CD4-positive, alpha-beta T cell treated with Interleukin-6 for 4 hours (primary cell): ENCODE measurements at regions not wholly inside any gene's neighbourhood (a gene's known extent, or its start where the extent isn't known, plus 50 kb on each side); places are given as distances from the start of the nearest gene placed in this dataset.

Experiments
- DNase-seq: peaks from one replicate; pipeline ENCODE4 v3.0.0-alpha.2; 2020; ENCODE audit warnings: mixed read lengths

DNA sequence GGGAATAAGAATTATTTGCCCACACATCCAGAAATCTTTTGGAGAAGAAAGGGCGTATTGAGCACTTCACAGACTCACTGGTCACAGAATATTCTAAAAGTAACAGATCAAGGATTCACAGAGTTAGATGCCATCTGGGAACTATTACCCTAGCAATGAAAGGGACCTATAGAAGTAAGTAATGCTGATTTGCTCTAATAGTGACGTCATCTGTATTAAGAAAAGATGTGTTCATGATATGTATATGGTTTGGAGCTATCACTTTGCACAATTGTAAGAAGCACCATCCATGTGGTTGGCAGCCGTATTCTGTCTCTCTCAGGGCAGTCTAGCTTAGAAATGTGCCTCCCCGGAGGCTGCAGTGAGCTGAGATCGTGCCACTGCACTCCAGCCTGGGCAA, 52.8 kb upstream of the SV2C start:
- no peak for DNase-seq

DNA sequence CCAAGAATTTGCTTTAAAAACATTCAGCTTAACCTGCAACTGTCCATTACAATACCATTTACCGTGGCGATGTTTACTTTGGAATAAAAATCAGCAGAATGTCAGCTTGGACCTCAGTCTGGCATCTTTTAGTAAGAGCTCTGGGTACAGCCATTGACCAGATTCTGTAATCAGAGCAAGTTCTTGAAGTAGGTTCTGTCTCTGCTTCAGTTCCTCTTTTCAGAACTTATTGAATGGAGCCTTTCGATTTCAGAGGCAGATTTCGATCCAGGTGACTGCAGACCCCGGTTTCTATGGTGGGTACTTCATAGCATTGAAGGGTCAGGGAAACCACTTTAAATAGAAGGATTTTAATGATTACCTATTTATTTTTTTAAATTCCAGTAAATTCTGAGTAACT, 53.4 kb upstream of the SV2C start:
- no peak for DNase-seq

DNA sequence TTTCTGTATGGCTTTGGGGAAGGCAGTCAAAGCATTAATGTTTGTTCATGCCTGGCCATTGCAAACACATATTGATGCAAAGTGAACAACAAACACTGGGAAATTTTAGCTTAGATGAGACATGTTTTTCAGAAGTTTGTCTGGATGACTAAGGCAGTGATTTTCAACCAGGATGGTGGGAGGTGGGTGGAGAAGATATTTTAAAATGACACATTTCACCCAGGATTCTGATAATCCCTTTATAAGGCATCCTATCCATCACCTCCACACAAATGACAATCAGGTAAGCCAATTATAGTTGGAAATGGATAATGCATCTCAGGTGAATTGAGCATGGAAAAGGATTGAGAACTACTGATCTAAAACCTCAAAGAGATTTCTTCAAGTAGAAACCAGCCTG, 57.4 kb upstream of the SV2C start:
- DNase-seq = no peak

DNA sequence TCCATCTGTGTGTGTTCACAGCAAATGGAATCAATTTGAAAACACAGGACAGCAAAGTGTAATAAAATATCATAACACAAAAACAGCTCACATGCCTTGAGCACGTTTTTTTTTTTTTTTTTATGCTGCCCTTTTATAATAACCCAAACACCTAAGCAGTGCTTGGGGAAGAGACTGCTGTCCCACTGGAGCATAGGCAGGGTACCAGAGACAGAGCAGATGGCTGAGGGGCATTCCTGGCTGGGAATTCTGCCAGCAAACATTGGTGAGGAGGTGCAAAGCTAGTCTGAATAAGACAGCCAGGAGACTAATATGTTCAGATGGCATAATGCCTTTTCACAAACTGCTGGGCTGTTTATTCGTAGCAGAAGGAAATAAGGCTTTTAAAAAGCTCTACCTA, 58.1 kb upstream of the SV2C start:
- no peak for DNase-seq

DNA sequence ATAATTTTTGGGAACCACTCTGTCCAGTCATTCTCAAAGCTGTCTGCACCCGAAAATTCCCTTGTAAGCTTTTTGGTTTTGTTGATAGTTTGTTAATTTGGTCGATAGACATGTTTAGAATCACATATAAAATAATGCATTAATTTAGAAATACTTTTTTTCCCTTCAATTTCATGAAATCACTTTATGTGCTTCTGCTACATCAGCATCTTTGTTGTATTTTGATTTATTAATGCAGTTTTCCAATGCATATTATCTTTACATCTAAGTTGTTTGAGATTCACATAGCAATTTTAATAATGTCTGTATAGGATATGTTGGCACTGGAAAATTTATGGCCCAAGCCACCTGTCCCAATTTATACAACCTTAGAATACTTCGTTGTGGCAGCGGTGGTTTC, 60.6 kb upstream of the SV2C start:
- DNase-seq = no peak

DNA sequence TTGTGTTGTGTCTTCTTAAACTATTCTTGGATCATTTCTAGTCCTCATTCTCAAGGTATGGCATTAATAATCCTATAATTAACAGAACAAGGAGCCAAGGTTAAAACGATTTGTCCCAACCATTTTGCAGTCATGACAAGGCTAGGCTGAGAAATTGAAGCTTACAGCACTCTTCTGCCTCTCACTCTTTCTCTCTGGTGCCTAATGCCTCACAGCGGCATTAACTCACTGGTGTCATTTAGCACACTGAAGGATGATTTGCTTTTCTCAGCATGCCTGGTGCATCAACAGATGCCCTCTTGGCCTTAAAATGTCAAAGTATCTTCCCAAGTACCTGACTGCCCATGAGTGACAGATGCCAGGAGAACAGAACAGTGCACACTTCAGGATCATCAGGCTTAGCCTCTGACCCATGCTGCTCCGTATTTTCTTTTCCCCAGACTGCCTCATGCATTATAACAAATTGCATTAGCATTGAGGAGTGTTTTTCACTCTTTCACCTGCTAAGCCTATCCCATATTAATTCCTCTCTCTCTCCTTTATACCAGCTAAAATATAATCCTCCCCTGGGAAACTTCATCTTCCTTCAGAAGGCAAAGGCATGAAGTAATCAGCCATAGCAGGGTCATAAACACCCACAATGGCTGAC, 61.1 kb upstream of the SV2C start:
- DNase-seq = no peak

DNA sequence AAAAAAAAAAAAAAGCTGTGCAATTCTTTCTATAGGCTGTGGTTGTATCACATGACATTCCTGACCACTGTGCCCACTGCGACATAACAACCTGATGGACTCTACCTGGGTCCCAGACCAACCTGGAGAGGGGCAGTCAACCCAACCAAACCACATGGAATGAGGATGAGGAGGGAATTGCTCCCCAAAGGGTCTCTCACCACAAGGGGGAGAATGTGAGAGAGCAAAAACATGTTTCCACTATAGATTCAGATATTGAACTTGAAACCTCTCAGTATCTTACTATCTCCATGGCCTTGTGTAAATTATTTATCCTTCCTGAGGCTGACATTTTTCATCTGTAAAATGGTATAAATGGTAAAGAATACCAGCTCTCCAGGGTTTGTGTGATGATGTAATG, 66.9 kb upstream of the SV2C start:
- no peak for DNase-seq

DNA sequence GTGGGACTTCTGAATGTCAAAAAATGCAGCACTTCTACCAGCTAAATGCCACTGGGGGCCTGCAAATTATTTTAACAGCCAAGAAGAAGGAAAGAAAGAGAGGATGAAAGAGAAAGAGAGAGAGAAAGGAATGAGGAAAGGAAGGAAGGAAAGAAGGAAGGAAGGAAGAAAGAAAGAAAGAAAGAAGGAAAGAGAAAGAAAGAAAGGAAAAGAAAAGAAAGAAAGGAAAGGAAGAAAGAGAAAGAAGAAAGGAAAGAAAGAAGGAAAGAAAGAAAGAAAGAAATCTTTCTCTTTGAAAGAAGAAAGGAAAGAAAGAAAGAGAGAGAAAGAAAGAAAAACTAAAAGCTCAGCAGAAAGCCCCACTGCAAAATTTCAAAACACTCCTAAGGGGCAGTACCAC, 69.2 kb upstream of the SV2C start:
- DNase-seq = no peak

DNA sequence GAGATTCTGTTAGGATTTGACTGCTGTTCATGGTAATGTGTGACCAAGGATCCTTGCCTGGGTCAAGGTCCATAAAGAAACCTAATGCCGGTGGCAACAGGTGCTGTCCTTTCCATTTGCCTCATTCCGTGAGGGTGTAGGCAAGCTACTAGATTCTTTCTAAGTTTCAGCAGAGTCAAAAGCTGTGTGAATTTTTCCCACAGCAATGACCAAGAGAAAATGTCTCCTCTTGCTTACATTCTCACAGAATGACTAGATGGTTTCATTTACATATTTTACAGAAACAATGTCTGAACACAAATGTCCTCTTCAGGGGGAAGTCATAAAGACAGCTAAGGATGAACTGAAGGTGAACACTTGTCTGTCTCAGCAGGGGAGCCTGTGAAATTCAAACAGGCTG, 75.3 kb upstream of the SV2C start:
- DNase-seq = no peak

DNA sequence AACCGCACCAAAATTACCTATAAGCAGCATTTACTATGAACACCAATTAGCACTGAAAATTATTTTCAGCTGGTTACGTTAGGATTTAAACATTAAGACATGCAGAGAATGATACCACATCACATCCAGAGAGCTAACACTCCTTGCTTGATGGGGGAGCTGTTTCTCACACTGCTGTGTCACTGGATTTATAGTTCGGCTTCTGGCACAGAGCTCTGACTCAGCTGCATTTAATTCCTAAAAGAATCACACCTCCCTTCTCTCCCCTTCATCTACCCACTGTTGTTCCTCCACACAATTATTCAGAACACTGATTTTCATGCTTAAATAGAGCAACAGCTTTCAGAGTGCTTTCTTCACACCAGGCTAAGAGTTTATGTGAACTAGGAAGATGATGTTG, 82.6 kb upstream of the SV2C start:
- DNase-seq = no peak

DNA sequence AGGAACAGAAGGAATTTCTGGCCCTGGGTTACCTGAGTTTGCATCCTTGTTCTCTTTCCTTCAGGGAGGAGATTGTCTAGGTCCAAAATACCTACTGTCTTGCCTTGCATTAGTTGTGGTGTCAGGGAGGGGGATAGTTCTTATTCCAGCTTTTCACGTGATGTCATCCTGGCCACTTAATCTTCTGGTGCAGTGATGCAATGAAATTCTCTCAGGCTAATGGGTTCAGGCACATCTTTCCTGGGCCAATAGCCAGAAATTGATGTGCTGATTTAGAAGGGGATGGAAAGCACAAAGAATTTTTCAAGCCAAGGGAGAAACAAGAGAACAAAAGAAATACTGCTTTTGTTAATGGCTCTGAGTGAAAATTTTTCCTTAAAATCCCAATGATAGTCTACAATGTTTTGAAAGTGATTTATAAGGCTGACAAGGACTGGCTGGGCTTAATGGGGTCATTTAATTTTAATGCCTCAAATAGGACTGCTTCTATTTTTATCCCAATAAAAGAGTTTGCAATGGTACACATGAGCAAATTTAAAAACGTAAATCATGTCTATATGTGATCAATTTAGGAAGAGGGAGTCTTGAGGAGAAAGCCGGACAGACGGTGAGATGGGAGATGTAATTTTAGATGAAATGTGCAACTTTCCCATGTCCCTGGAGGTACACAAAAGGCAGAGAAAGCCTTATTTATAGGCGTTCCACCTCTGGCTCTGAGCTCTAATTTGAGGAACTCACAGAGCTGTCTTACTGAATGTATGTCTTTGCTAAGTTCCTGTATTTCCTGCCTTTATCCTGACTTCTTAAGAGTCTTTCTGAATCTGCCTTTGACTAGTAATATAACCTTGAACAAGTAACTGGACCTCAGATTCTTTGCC, 89.3 kb upstream of the SV2C start:
- DNase-seq = no peak

DNA sequence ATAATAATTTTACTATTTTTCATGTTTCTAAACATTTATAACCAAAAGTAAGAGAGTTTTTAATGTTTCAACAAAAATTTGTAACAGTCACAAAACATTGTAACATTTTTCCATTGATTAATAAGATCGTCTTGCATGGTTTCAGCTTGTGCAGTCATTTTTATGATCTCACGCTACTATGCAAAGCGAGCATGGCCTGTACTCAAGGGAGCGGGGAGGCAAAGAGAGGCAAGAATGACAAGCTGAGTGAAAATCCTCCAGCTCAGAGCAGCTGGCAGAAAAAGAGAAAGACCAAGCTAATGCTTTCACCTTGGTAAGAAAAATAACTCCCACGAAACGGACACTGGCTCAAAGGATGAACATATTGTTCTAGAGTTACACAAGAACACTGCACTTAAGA, 90.0 kb upstream of the SV2C start:
- DNase-seq = no peak

DNA sequence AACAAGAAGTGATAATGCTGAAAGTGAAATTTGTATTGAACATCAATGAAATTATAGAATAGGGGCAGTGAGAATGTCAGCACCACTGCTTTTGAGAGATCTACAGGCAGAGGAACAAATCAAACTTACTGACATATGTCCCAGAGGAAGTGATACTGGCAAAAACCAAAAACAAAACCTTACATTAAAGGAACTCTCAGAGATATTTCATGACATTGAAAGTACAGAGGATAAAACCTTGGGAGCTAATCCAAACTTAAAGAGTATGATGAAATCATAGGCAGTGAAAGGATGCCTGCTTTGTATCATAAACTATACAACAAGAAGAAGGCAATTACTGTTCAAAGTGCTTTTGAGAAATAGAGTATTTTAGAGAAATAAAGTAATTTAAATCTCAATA, 90.4 kb upstream of the SV2C start:
- DNase-seq = no peak

DNA sequence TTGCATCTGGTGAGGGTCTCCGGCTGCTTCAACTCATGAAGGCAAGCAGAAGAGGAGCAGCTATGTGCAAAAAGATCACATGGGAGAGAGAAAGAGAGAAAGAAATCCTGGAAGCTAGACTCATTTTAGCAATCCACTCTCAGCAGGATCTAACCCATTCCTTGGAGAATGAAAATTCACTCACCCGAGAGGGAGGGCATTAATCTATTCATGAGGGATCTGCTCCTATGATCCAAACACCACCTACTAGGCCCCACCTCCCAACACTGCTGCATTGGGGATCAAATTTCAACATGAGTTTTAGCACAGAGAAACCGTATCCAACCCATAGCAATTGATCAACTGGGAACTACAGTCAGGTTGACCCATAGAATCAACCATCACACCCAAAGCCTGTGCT, 98.1 kb upstream of the SV2C start:
- no peak for DNase-seq

DNA sequence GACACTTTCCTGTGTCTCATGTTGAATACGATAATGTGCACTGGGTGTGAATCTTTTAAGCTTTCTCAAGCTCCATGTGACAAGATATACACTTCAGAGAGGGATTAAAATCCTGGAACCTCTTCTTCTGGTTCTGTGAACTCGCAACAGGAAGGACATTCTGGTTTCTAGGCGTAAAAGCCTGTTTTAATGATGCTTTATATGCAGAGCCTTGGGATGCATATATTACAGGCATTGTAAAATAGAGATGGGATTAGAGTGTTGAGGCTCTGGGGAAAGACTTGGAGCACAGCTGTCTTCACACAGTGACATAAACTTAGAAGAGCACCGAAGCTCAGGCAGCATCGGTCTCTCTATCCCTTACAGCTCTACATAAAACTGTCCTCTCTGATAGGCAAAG, 107.7 kb upstream of the SV2C start:
- DNase-seq = no peak

DNA sequence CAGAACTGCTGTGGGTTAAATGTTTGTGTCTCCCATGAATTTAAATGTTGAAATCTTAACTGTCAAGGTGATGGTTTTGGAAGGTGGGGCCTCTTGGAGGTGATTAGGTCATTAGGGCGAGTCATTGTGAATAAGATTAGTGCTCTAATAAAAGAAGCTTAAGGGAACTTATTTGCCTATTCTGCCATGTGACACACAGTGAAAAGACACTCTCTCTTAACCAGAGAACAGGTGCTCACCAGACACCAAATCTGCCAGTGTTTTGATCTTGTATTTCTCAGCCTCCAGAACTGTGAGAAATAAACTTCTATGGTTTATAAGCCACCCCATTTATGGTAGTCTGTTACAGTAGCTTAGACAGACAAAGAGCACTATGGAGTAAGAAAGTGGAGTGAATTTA, 117.9 kb upstream of the SV2C start:
- no peak for DNase-seq

DNA sequence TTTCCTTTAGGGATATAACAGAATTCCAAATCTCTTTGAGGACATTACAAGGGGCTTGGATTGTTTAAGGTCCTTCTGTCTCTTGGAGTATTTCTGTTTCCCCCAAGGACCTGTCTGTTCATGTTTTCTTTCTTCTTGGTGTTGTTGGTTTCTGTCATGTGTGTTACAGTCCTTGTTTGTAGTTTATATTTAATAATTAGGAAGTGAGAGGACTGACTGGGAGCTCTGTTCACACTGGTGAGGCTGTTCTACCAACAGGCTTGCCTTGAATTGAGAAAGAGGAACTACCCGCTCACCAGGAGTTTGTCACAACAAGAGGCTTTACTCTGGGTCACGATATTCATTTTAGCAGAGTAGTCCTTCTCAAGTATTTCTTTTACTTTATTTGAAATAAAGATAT, 119.2 kb upstream of the SV2C start:
- DNase-seq = no peak

DNA sequence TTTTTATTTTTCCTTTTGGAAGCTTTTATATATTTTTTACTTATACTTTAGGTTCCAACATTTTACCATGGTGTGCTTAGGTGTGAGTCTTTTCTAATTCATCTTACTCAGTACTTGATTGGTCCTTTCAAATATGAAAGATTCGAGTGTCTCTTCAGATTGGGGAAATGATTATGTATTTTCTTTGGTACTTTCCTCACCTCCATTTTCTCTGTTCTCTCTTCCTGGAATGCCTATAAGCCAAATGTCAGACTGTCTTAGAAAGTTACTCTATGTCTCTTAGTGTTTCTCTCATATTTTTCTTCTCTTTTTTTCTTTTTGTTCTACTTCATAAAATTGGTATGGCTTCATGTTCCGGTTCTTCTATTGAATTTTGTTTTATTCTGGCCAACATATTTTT, 119.6 kb upstream of the SV2C start:
- DNase-seq = no peak

DNA sequence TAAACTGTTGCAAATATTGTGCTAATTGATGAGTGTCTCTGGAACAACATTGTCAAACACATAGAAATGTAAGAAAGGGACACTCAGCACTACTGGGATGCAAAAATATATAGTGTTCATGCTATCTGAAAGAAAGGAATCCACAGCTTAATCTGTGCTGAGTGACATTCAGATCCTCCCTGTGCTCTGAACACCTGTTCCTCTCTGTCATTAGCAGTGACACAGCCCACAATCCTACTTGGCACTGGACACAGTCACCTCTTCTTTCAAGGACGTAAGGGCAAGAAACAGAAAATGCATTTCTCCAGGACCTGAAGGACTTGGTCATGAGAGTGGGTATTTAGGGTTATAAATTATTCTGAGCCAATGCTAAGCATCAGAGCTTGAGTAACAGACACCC, 121.4 kb upstream of the SV2C start:
- no peak for DNase-seq

DNA sequence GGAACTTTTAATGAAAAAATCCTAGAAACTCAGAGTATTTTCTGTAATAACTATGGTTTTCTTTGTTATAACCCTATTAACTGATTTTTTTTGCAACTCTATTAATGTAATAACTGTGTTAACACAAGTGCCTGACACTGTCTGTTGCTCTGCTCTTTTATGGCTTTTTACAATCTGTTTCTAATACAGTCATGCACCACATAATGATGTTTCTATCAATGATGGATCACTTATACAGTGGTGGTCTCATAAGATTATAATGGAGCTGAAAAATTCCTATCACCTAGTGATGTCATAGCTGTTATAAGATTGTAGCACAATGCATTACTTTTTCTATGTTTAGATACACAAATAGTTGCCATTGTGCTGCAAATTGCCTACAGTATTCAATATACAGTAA, 123.1 kb upstream of the SV2C start:
- DNase-seq = no peak

DNA sequence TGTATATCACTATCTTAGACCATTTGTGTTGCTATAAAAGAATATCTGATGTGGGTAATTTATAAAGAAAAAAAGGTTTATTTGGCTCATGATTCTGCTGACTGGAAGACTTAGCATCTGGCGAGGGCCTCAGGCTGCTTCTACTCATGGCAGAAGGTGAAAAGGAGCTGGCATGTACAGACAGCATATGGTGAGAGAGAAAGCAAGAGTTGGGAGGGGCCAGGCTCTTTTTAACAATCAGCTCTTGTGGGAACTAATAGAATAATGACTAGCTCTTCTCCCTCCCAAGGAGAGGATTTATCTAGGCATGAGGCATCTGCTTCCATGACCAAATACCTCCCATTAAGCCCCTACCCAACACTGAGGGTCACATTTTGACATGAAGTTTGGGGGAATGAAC, 130.2 kb upstream of the SV2C start:
- no peak for DNase-seq

DNA sequence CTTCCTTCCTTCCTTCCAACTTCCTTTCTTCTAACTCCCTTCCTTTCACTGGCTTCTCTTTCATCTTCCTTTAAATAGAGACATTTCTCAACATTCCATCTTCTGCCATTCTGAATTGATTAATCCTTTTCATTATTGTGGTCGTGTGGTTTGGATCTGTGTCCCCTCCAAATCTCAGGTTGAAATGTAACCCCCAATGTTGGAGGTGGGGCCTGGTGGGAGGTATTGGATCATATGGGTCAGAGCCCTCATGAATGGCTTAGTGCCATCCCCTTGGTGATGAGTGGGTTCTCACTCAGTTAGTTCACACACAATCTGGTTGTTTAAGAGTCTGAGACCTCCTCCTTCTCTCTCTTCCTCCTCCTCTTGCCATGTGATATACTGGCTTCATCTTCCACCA, 130.9 kb upstream of the SV2C start:
- no peak for DNase-seq

DNA sequence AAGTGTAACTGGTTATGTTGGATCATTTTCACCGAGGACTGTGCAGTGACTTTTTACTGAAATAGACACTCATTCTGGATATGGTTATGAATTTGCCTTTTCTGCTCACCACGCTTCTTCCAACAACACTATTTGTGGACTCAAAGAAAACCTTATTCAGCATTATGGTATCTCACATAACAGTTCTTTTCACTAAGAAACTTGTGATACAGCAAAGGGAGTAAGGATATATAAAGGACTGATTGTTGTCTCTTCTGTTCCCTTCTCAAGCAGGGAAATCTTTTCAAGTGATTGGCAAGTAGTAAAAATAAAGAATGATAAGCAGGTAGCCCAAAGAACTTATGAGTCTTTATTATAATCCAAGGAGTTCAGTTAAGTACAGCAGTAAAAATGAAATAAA, 131.5 kb upstream of the SV2C start:
- DNase-seq = no peak

DNA sequence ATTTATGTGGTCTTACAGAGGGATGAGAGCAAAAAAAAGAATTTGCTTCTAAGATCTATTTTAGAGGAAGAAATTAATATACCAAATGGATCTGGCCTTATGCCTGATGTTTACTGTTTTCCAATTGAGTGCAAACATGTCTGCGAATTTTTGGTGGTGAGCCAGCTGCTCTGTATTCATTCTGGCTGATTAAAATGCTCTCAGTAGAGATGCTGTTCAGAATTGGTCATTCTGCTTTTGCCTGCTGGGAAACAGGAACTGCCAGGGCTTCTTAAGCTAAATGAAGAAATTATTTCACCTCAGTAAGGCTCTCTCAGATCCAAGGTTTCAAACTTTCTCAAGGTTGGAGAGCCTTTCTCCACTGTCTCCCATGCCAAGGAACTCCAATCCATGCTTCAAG, 132.0 kb upstream of the SV2C start:
- no peak for DNase-seq

DNA sequence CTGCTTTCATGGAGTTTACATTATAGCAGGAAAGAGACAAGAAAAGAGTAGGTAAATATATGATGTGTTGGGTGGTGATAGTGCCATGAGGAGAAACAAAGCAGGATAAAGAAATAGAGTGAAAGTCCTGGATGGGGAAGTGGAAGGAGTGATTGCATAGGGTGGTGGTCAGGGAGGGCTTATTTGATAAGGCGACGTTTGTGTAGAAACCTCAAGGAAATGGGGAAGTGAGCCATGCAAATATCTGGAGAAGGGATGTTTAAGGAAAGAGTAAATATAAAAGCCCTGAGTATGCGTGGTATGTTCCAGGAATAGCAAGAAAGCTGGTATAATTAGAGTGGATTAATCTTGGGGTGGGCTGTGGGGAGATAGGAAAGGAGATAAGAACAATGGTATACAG, 134.7 kb upstream of the SV2C start:
- DNase-seq = no peak
